Stimulated activated CD8-positive, alpha-beta memory T cell treated with anti-CD3 and anti-CD28 coated beads, Interleukin-4, amount 100 ng/mL, for 24 hours (primary cell): ENCODE measurements at regions not wholly inside any gene's neighbourhood (a gene's known extent, or its start where the extent isn't known, plus 50 kb on each side); places are given as distances from the start of the nearest gene placed in this dataset.

Source experiments
- DNase-seq: peaks from one replicate; pipeline ENCODE4 v3.0.0-alpha.2; 2020; ENCODE audit warnings: low read depth

- DNase-seq = no peak
These were observed 235.8 kb upstream of the NLRP1 start for GRCh38 chr17:5819921-5820685.

- no peak for DNase-seq
These were observed 236.6 kb upstream of the NLRP1 start for GRCh38 chr17:5820721-5821456.

- DNase-seq = no peak
These were observed 237.5 kb upstream of the NLRP1 start for GRCh38 chr17:5821803-5822202.

- no peak for DNase-seq
These were observed 238.2 kb upstream of the NLRP1 start for GRCh38 chr17:5822281-5823060.

GRCh38 chr17:5823219-5823618, 238.9 kb upstream of the NLRP1 start:
- no peak for DNase-seq

GRCh38 chr17:5825717-5826330, 241.5 kb upstream of the NLRP1 start:
- no peak for DNase-seq

- no peak for DNase-seq
These were observed 242.1 kb upstream of the NLRP1 start for GRCh38 chr17:5826384-5826783.

- DNase-seq = no peak
These were observed 239.3 kb upstream of the WSCD1 start for GRCh38 chr17:5830921-5831320.

GRCh38 chr17:5832886-5833285, 237.3 kb upstream of the WSCD1 start:
- no peak for DNase-seq

GRCh38 chr17:5837055-5837491, 233.1 kb upstream of the WSCD1 start:
- DNase-seq = no peak

GRCh38 chr17:5838661-5839300, 231.4 kb upstream of the WSCD1 start:
- DNase-seq = no peak

GRCh38 chr17:5840811-5841446, 229.2 kb upstream of the WSCD1 start:
- no peak for DNase-seq

- DNase-seq = no peak
These were observed 228.3 kb upstream of the WSCD1 start for GRCh38 chr17:5841862-5842261.

GRCh38 chr17:5843366-5844026, 226.7 kb upstream of the WSCD1 start:
- no peak for DNase-seq

- DNase-seq = no peak
These were observed 224.2 kb upstream of the WSCD1 start for GRCh38 chr17:5846001-5846400.

GRCh38 chr17:5854871-5855554, 215.2 kb upstream of the WSCD1 start:
- DNase-seq = no peak

GRCh38 chr17:5861246-5861645, 208.9 kb upstream of the WSCD1 start:
- DNase-seq = no peak

- no peak for DNase-seq
These were observed 208.3 kb upstream of the WSCD1 start for GRCh38 chr17:5861854-5862253.

- no peak for DNase-seq
These were observed 207.8 kb upstream of the WSCD1 start for GRCh38 chr17:5862395-5862794.
